ENCODE measurements at regions not wholly inside any gene's neighbourhood (a gene's known extent, or its start where the extent isn't known, plus 50 kb on each side); places are given as distances from the start of the nearest gene placed in this dataset.

- no peak for ATAC-seq
- TF ChIP-seq POU6F1 (CRISPR knock-in tag; IDR thresholded peaks at IDR 0.05; ENCODE audit: borderline replicate concordance, low read depth) = no peak
- no peak for TF ChIP-seq TCF4 (CRISPR knock-in tag; IDR thresholded peaks at IDR 0.05; ENCODE audit: borderline replicate concordance)
- TF ChIP-seq TSHZ2 (CRISPR knock-in tag; IDR thresholded peaks at IDR 0.05) = no peak
- TF ChIP-seq SNAI2 (CRISPR knock-in tag; IDR thresholded peaks at IDR 0.05) = no peak
- TF ChIP-seq CREB5 (CRISPR knock-in tag; IDR thresholded peaks at IDR 0.05; ENCODE audit: low read depth) = no peak
- no peak for TF ChIP-seq ESRRG (CRISPR knock-in tag; IDR thresholded peaks at IDR 0.05)
Measured at GRCh38 chr2:167891841-167892240, 355.6 kb downstream of the STK39 start.

- ATAC-seq = no peak
- TF ChIP-seq CREB5 (CRISPR knock-in tag; IDR thresholded peaks at IDR 0.05; ENCODE audit: low read depth) = no peak
- TF ChIP-seq TCF4 (CRISPR knock-in tag; IDR thresholded peaks at IDR 0.05; ENCODE audit: borderline replicate concordance) = no peak
- TF ChIP-seq TOX (CRISPR knock-in tag; IDR thresholded peaks at IDR 0.05; ENCODE audit: borderline replicate concordance) = no peak
- TF ChIP-seq BACH2 (CRISPR knock-in tag; IDR thresholded peaks at IDR 0.05; ENCODE audit: borderline replicate concordance) = no peak
- no peak for TF ChIP-seq ZFP30 (CRISPR knock-in tag; IDR thresholded peaks at IDR 0.05)
- TF ChIP-seq ZNF8 (CRISPR knock-in tag; IDR thresholded peaks at IDR 0.05) = no peak
- no peak for TF ChIP-seq CSRNP3 (CRISPR knock-in tag; IDR thresholded peaks at IDR 0.05)
- no peak for TF ChIP-seq PPARA (CRISPR knock-in tag; IDR thresholded peaks at IDR 0.05; ENCODE audit: borderline replicate concordance)
- no peak for TF ChIP-seq ARNTL (CRISPR knock-in tag; IDR thresholded peaks at IDR 0.05; ENCODE audit: borderline replicate concordance, low read depth)
- no peak for TF ChIP-seq ZC3H10 (CRISPR knock-in tag; IDR thresholded peaks at IDR 0.05)
- TF ChIP-seq PATZ1 (CRISPR knock-in tag; IDR thresholded peaks at IDR 0.05; ENCODE audit: borderline replicate concordance) = no peak
- TF ChIP-seq CSDC2 (CRISPR knock-in tag; IDR thresholded peaks at IDR 0.05) = no peak
- no peak for TF ChIP-seq ESRRG (CRISPR knock-in tag; IDR thresholded peaks at IDR 0.05)
- no peak for TF ChIP-seq OSR1 (CRISPR knock-in tag; IDR thresholded peaks at IDR 0.05)
- TF ChIP-seq GLIS3 (CRISPR knock-in tag; IDR thresholded peaks at IDR 0.05) = no peak
- TF ChIP-seq ISL1 (CRISPR knock-in tag; IDR thresholded peaks at IDR 0.05) = no peak
Measured at GRCh38 chr2:167890739-167891138, 356.7 kb downstream of the STK39 start.

GRCh38 chr2:167880415-167880814 is 367.0 kb downstream of the STK39 start:
- no peak for ATAC-seq
- TF ChIP-seq ARNTL (CRISPR knock-in tag; IDR thresholded peaks at IDR 0.05; ENCODE audit: borderline replicate concordance, low read depth) = no peak
- no peak for TF ChIP-seq TOX (CRISPR knock-in tag; IDR thresholded peaks at IDR 0.05; ENCODE audit: borderline replicate concordance)
- TF ChIP-seq CREB5 (CRISPR knock-in tag; IDR thresholded peaks at IDR 0.05; ENCODE audit: low read depth) = no peak
- TF ChIP-seq ZNF8 (CRISPR knock-in tag; IDR thresholded peaks at IDR 0.05) = no peak
- TF ChIP-seq ZFP3 (CRISPR knock-in tag; IDR thresholded peaks at IDR 0.05) = no peak
- TF ChIP-seq SNAI2 (CRISPR knock-in tag; IDR thresholded peaks at IDR 0.05) = no peak
- TF ChIP-seq ISL1 (CRISPR knock-in tag; IDR thresholded peaks at IDR 0.05) = no peak
- TF ChIP-seq BACH2 (CRISPR knock-in tag; IDR thresholded peaks at IDR 0.05; ENCODE audit: borderline replicate concordance) = no peak
- TF ChIP-seq RARB (CRISPR knock-in tag; IDR thresholded peaks at IDR 0.05) = no peak
- TF ChIP-seq TSHZ2 (CRISPR knock-in tag; IDR thresholded peaks at IDR 0.05) = no peak
- TF ChIP-seq ZFP30 (CRISPR knock-in tag; IDR thresholded peaks at IDR 0.05) = no peak
- no peak for TF ChIP-seq ZC3H10 (CRISPR knock-in tag; IDR thresholded peaks at IDR 0.05)

Data from SK-N-SH treated with all-trans-retinoic acid at 6 μM for 48 hours (cell line).